ENCODE measurements at regions not wholly inside any gene's neighbourhood (a gene's known extent, or its start where the extent isn't known, plus 50 kb on each side); places are given as distances from the start of the nearest gene placed in this dataset.

DNA sequence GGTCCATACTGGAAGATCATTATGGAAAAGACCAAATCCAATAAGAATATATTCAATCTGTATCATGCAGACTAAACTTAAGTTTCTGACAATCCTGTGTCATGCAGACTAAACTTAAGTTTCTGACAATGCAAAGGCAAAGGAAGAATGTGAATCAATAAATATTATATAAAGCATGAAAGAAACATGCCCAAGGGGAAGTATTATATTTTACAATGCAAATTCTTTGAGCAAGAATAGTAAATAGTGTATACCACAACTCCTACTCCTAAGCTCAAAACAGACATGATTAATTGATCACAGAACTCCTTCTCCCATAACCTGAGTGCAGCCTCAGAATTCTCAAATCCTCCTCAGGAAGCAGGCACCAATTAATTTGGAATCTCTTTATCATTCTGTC lies 71.3 kb upstream of the BDNF start:
- Histone ChIP-seq H3K4me3 (no peak overlapping the region), H3K9me3 (no peaks in the 10 kb centered on the region), H3K27me3 (no peaks in the 10 kb centered on the region), H3K4me1 (no peaks in the 10 kb centered on the region), H3K27ac (no peak overlapping the region), H3K36me3 (no peaks in the 10 kb centered on the region)
- no peak for ATAC-seq
- DNase-seq = no peak
- TF ChIP-seq, protein P1, sequence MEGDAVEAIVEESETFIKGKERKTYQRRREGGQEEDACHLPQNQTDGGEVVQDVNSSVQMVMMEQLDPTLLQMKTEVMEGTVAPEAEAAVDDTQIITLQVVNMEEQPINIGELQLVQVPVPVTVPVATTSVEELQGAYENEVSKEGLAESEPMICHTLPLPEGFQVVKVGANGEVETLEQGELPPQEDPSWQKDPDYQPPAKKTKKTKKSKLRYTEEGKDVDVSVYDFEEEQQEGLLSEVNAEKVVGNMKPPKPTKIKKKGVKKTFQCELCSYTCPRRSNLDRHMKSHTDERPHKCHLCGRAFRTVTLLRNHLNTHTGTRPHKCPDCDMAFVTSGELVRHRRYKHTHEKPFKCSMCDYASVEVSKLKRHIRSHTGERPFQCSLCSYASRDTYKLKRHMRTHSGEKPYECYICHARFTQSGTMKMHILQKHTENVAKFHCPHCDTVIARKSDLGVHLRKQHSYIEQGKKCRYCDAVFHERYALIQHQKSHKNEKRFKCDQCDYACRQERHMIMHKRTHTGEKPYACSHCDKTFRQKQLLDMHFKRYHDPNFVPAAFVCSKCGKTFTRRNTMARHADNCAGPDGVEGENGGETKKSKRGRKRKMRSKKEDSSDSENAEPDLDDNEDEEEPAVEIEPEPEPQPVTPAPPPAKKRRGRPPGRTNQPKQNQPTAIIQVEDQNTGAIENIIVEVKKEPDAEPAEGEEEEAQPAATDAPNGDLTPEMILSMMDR (IDR thresholded peaks at IDR 0.05) = no peak
- intact Hi-C loops (cut with DNase I) = no loop called here

DNA sequence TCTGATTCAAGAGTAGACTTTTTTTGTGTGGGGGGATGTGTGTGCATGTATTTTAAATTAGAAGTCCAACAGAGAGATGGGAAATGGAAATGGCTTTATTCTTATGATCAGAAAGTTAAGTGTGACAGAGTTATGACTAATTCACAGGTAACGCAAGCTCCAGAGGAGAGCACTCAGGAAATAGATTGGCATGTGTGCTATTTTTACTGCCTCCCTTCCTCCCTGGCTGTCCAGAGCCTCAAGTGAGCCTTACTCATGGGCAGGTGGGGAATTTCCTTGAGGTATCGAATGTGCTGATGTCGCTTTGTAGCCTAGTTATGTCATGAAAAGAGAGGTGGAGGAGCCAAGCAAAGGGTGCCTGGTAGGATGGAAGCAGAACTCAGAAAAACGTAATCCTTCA lies 70.3 kb upstream of the BDNF start:
- Histone ChIP-seq H3K9me3 (no peaks in the 10 kb centered on the region), H3K4me3 (no peak overlapping the region), H3K27ac (no peak overlapping the region), H3K27me3 (no peaks in the 10 kb centered on the region), H3K36me3 (no peaks in the 10 kb centered on the region), H3K4me1 (no peaks in the 10 kb centered on the region)
- intact Hi-C loops (cut with DNase I) = no loop called here
- DNase-seq (peak in 1 of 4 donors; percentile 44), ATAC-seq (peak; percentile 98)
- TF ChIP-seq, protein P1 (IDR thresholded peaks at IDR 0.05) = no peak

DNA sequence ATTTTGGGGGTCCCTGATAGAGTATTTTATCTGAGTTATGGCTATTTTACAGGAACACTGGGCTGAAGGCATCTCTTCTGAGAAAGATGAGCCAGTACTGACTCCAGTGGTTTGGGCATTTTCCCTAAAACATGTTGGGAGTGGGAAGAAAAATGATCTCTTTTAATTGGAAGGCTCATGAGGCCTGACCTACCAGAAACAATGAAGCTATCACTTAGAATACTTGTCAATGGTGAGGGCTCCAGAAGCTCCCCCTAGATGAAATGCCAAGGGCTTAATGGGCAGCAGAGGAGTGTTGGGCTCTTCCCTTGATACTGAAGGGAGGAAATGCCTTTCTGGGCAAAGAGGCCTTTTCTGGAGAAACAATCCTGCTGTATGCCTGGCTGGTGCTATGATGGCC lies 63.5 kb upstream of the BDNF start:
- no peak for DNase-seq

DNA sequence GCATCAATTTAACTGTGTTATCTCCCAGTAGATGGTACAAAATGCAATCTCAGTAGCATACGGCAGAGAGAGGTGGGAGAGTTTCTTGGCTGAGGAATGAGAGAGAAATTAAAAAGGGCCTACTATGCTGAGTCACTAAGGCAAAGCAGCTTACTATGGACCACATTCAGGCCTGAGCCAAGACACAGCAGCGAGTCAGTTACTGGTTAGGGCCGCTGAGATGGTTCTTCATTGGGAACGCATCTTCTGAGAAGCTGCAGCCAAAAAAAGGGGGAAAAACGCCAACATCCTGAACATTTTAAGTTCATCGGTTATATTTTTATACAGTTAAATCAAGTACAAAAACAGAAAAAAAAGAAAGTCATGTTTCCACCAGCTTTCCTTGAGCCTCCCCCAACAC lies 61.1 kb upstream of the BDNF start:
- TF ChIP-seq, protein P1 (IDR thresholded peaks at IDR 0.05) = no peak
- H3K27ac ChIP-seq = no peak overlapping the region
- intact Hi-C loops (cut with DNase I) = no loop called here
- no peaks in the 10 kb centered on the region for H3K36me3 ChIP-seq
- H3K9me3 ChIP-seq = no peaks in the 10 kb centered on the region
- ATAC-seq = no peak
- H3K27me3 ChIP-seq = no peaks in the 10 kb centered on the region
- H3K4me3 ChIP-seq = no peak overlapping the region
- DNase-seq = no peak
- no peaks in the 10 kb centered on the region for H3K4me1 ChIP-seq

More for the DNA sequence above, 63.5 kb upstream of the BDNF start:
- no peaks in the 10 kb centered on the region for H3K36me3 ChIP-seq
- no peak overlapping the region for H3K4me3 ChIP-seq
- H3K27me3 ChIP-seq = no peaks in the 10 kb centered on the region
- H3K9me3 ChIP-seq = no peaks in the 10 kb centered on the region
- no peaks in the 10 kb centered on the region for H3K4me1 ChIP-seq
- H3K27ac ChIP-seq = no peak overlapping the region
- TF ChIP-seq, protein P1 (IDR thresholded peaks at IDR 0.05) = no peak
- ATAC-seq = no peak
- intact Hi-C loops (cut with DNase I) = no loop called here

DNA sequence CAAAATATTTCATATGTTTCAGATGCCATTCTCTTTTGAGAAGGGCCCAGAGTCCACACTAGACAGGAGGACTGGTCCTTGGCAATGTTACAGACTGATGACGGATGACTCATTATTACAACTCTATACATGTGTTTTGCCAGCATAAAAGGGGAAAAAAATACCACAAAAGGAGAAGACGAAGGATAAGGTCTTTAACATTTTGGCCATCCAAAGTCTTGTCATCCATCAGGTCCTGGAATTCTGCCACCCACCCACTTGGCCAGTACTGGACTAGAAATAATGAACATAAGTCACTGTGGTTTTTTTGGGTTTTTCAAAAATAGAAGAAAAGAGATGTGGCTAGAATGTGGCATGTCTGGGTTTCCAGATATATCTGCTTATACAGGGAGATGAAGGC lies 57.7 kb upstream of the BDNF start:
- Histone ChIP-seq H3K4me1 (no peaks in the 10 kb centered on the region), H3K36me3 (no peaks in the 10 kb centered on the region), H3K9me3 (no peaks in the 10 kb centered on the region), H3K27me3 (no peaks in the 10 kb centered on the region), H3K27ac (no peak overlapping the region), H3K4me3 (no peak overlapping the region)
- intact Hi-C loops (cut with DNase I) = no loop called here
- TF ChIP-seq, protein P1 (IDR thresholded peaks at IDR 0.05) = no peak
- DNase-seq = no peak
- no peak for ATAC-seq

All from left lung (tissue), 4 donors.